ENCODE measurements at regions not wholly inside any gene's neighbourhood (a gene's known extent, or its start where the extent isn't known, plus 50 kb on each side); places are given as distances from the start of the nearest gene placed in this dataset.

DNA sequence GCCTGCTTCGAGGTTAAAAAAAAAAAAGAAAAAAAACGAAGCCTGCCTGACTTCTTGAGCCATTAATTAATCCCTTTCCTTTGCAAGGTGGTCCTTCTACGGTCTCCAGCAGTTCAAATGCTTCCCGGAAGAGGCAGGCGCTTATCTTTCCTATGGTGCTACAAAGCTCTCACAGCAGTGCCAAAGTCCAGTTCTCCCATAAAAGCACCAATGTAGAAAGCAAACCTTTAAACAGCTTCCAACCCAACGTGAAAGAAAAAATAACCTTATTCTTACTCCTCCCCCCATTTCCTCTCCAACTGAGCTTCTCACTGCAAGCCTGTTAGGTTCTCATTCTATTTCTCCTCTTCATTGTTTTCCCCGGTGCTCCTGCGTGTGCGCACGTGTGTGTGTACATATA lies 317.4 kb upstream of the SOX11 start:
- Histone ChIP-seq H3K9me3 (ENCODE audit: insufficient read depth, low read length) (no peaks in the 10 kb centered on the region), H3K36me3 (replicated peaks; ENCODE audit: low read depth, low read length) (no peaks in the 10 kb centered on the region), H3K9ac (ENCODE audit: low read length) (no peak overlapping the region), H3K4me3 (ENCODE audit: low read length) (no peak overlapping the region), H4K20me1 (ENCODE audit: insufficient read depth, low read length) (no peaks in the 10 kb centered on the region), H3K27me3 (ENCODE audit: low read depth, low read length) (no peaks in the 10 kb centered on the region; the same call in 1 of the 2 replicates), H3K27ac (ENCODE audit: low read length) (no peak overlapping the region), H3K4me2 (ENCODE audit: low read length) (no peak overlapping the region), H2AFZ (ENCODE audit: low read depth, low read length) (no peak overlapping the region), H3K79me2 (ENCODE audit: low read length) (no peaks in the 10 kb centered on the region), H3K4me1 (ENCODE audit: low read length) (no peaks in the 10 kb centered on the region)
- TF ChIP-seq EZH2phosphoT487 (IDR thresholded peaks at IDR 0.05; ENCODE audit: low read depth): no peak
- TF ChIP-seq, protein P1, sequence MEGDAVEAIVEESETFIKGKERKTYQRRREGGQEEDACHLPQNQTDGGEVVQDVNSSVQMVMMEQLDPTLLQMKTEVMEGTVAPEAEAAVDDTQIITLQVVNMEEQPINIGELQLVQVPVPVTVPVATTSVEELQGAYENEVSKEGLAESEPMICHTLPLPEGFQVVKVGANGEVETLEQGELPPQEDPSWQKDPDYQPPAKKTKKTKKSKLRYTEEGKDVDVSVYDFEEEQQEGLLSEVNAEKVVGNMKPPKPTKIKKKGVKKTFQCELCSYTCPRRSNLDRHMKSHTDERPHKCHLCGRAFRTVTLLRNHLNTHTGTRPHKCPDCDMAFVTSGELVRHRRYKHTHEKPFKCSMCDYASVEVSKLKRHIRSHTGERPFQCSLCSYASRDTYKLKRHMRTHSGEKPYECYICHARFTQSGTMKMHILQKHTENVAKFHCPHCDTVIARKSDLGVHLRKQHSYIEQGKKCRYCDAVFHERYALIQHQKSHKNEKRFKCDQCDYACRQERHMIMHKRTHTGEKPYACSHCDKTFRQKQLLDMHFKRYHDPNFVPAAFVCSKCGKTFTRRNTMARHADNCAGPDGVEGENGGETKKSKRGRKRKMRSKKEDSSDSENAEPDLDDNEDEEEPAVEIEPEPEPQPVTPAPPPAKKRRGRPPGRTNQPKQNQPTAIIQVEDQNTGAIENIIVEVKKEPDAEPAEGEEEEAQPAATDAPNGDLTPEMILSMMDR (IDR thresholded peaks at IDR 0.05; ENCODE audit: low read depth, low read length): no peak

DNA sequence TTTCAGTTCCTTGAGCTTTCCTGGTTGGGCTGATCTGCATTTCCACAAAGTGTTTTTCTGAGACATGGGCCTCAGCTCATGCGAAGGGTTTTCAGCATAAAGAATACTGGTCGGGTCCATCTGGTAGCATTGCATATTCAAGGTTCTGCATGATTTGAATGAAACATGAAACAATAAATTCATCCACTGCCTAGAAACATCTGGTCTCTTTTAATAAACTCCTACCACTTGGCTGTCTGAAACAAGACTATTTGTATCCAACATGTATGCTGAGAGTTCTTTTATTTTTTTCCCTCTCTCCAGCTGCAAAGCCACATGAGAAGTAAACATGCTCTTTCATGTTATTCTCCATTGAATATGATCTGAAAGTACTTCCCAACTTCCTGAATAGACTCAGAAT lies 314.9 kb upstream of the SOX11 start:
- no peaks in the 10 kb centered on the region for H3K9me3 ChIP-seq (ENCODE audit: insufficient read depth, low read length)
- no peak overlapping the region for H2AFZ ChIP-seq (ENCODE audit: low read depth, low read length)
- H3K9ac ChIP-seq (ENCODE audit: low read length): no peak overlapping the region
- TF ChIP-seq, protein P1 (IDR thresholded peaks at IDR 0.05; ENCODE audit: low read depth, low read length): no peak
- TF ChIP-seq EZH2phosphoT487 (IDR thresholded peaks at IDR 0.05; ENCODE audit: low read depth): no peak
- H3K27ac ChIP-seq (ENCODE audit: low read length): no peak overlapping the region
- no peaks in the 10 kb centered on the region for H3K36me3 ChIP-seq (replicated peaks; ENCODE audit: low read depth, low read length)
- no peaks in the 10 kb centered on the region for H3K79me2 ChIP-seq (ENCODE audit: low read length)
- no peaks in the 10 kb centered on the region; the same call in 1 of the 2 replicates for H3K27me3 ChIP-seq (ENCODE audit: low read depth, low read length)
- no peaks in the 10 kb centered on the region for H4K20me1 ChIP-seq (ENCODE audit: insufficient read depth, low read length)
- H3K4me3 ChIP-seq (ENCODE audit: low read length): no peak overlapping the region
- no peaks in the 10 kb centered on the region for H3K4me1 ChIP-seq (ENCODE audit: low read length)
- no peak overlapping the region for H3K4me2 ChIP-seq (ENCODE audit: low read length)

DNA sequence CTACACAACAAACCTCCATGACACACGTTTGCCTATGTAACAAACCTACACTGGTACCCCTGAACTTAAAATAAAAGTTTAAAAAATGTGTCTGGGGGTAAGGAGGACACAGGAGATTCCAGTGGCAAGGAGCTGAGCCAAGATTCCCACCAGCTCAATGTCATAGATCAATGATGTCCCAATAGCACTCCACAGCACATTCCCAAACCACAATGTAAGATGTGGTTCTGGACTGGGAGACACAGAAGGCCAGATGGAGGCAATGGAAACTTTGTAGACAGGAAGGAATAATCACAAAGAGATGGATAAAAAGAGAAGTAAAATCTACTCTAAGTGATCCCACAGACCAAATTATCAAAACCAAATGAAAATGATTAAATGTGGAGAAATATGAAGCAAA lies 312.4 kb upstream of the SOX11 start:
- H3K9me3 ChIP-seq (ENCODE audit: insufficient read depth, low read length): no peaks in the 10 kb centered on the region
- no peak for TF ChIP-seq EZH2phosphoT487 (IDR thresholded peaks at IDR 0.05; ENCODE audit: low read depth)
- TF ChIP-seq, protein P1 (IDR thresholded peaks at IDR 0.05; ENCODE audit: low read depth, low read length): no peak
- no peaks in the 10 kb centered on the region for H3K4me1 ChIP-seq (ENCODE audit: low read length)
- H4K20me1 ChIP-seq (ENCODE audit: insufficient read depth, low read length): no peaks in the 10 kb centered on the region
- H3K4me2 ChIP-seq (ENCODE audit: low read length): no peak overlapping the region
- H3K27ac ChIP-seq (ENCODE audit: low read length): no peak overlapping the region
- no peak overlapping the region for H3K4me3 ChIP-seq (ENCODE audit: low read length)
- H3K36me3 ChIP-seq (replicated peaks; ENCODE audit: low read depth, low read length): no peaks in the 10 kb centered on the region
- H3K27me3 ChIP-seq (ENCODE audit: low read depth, low read length): no peaks in the 10 kb centered on the region
- H3K79me2 ChIP-seq (ENCODE audit: low read length): no peaks in the 10 kb centered on the region
- H3K9ac ChIP-seq (ENCODE audit: low read length): no peak overlapping the region
- no peak overlapping the region for H2AFZ ChIP-seq (ENCODE audit: low read depth, low read length)

DNA sequence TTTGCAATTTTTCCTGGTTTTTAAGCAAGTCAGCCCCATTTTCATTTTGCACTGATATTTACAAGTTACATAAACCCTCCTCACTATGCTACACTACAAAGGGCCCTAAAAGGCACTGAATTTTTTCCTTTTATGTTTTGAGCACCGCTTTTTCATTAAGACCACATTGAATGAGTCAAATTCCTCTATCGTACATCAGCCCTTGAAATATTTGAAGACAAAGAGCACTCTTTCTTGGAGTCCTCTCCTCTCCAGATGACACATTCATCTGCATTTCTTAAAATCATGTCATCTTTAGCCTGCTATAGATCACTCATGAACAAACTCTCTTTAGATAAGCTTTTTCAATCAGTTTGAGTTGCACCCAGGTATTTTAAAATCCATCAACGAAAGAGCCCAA lies 306.6 kb upstream of the SOX11 start:
- Histone ChIP-seq H3K4me2 (ENCODE audit: low read length) (no peak overlapping the region), H3K36me3 (replicated peaks; ENCODE audit: low read depth, low read length) (no peaks in the 10 kb centered on the region), H3K27ac (ENCODE audit: low read length) (no peak overlapping the region), H3K4me3 (ENCODE audit: low read length) (no peak overlapping the region), H2AFZ (ENCODE audit: low read depth, low read length) (no peak overlapping the region), H3K9ac (ENCODE audit: low read length) (no peak overlapping the region), H3K4me1 (ENCODE audit: low read length) (no peaks in the 10 kb centered on the region), H3K79me2 (ENCODE audit: low read length) (no peaks in the 10 kb centered on the region), H3K27me3 (ENCODE audit: low read depth, low read length) (no peaks in the 10 kb centered on the region), H3K9me3 (ENCODE audit: insufficient read depth, low read length) (no peaks in the 10 kb centered on the region), H4K20me1 (ENCODE audit: insufficient read depth, low read length) (no peaks in the 10 kb centered on the region)
- TF ChIP-seq, protein P1 (IDR thresholded peaks at IDR 0.05; ENCODE audit: low read depth, low read length): no peak
- no peak for TF ChIP-seq EZH2phosphoT487 (IDR thresholded peaks at IDR 0.05; ENCODE audit: low read depth)

All from OCI-LY3 (cell line).